ENCODE measurements at regions not wholly inside any gene's neighbourhood (a gene's known extent, or its start where the extent isn't known, plus 50 kb on each side); places are given as distances from the start of the nearest gene placed in this dataset.

DNA sequence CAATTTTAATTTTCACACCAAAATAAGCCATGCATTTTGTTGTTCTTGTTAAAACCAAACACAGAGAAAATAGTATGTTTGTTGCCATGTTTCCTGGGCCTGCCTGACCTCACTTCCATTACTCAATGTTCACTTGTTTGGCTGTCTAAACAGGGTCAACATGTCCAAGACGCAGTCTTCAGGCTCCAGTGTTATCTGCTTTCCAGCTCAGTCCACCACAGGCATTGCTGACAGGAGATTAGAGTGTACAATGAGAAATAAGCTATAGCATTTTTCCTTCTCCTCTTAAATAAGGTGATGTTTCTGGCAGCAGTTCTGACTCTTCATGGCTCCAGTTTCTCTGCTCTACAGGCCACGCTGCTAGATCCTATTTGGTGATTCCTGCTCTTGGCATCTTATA, 1030.5 kb downstream of the KCNT2 start:
- no peak for TF ChIP-seq POLR2AphosphoS5 (IDR thresholded peaks at IDR 0.05; ENCODE audit: low read depth, low read length)
- TF ChIP-seq POLR2A (IDR thresholded peaks at IDR 0.05; ENCODE audit: low read depth, low read length), result no peak
- TF ChIP-seq SPI1 (IDR thresholded peaks at IDR 0.05; ENCODE audit: low read depth, low read length), result no peak
- no peak for TF ChIP-seq TAF1 (IDR thresholded peaks at IDR 0.05; ENCODE audit: low read depth, low read length)
